Thoracic aorta (tissue), 2 donors: ENCODE measurements at regions not wholly inside any gene's neighbourhood (a gene's known extent, or its start where the extent isn't known, plus 50 kb on each side); places are given as distances from the start of the nearest gene placed in this dataset.

Experiments
- ATAC-seq: fragments of 150-250 bp; one replicate; pipeline ENCODE4 v1.8.0; 2017; ENCODE audit warnings: low read depth; ENCODE audit not compliant: insufficient number of reproducible peaks, low FRiP score
- DNase-seq: peaks from one replicate; pipeline ENCODE4 v3.0.0-alpha.2; 2020; ENCODE audit warnings: low spot score
- H3K27ac ChIP-seq, 2 donors: fragments of 200-600 bp; sonication (generic); 1 replicate in 1 of 2; 2 replicates in 1 of 2; pipeline ENCODE4 v1.5.1; 2016; ENCODE audit warnings: mild to moderate bottlenecking in 2 of 2, moderate library complexity in 2 of 2
- H3K27me3 ChIP-seq: fragments of 200-600 bp; sonication (generic); replicated peaks from 2 replicates; pipeline ENCODE4 v1.6.0; 2016; ENCODE audit warnings: mild to moderate bottlenecking; ENCODE audit not compliant: insufficient read depth
- H3K36me3 ChIP-seq: fragments of 200-600 bp; sonication (generic); one replicate; pipeline ENCODE4 v1.5.1; 2016
- H3K4me1 ChIP-seq, 2 donors: fragments of 200-600 bp; sonication (generic); 1 replicate in 1 of 2; 2 replicates in 1 of 2; pipeline versions ENCODE4 v1.5.1 to v1.6.0; 2016; ENCODE audit warnings: low read depth in 2 of 2, mild to moderate bottlenecking in 1 of 2; ENCODE audit not compliant: control insufficient read depth in 1 of 2
- H3K4me3 ChIP-seq: fragments of 200-600 bp; sonication (generic); 2 replicates; pipeline ENCODE4 v1.5.1; 2016; ENCODE audit warnings: mild to moderate bottlenecking
- H3K9me3 ChIP-seq: fragments of 200-600 bp; sonication (generic); 2 replicates; pipeline ENCODE4 v1.5.1; 2016
- CTCF ChIP-seq: fragments of 200-600 bp; sonication (generic); IDR thresholded peaks from one replicate; pipeline ENCODE4 v1.5.1; 2019; ENCODE audit warnings: antibody characterized with exemption

- H3K9me3 ChIP-seq, result no peaks in the 10 kb centered on the region
- H3K36me3 ChIP-seq, result no peaks in the 10 kb centered on the region
- peaks cover 10 to 61% of the 10 kb centered on the region in 2 donors for H3K4me1 ChIP-seq
- no peak overlapping the region for H3K4me3 ChIP-seq
- no peak for TF ChIP-seq CTCF
- H3K27ac ChIP-seq, result peak overlapping the region in 1 of 2 donors; percentile 90
- DNase-seq (no peak), ATAC-seq (no peak)
- H3K27me3 ChIP-seq, result no peaks in the 10 kb centered on the region
These were observed 202.8 kb upstream of the SVIL start for GRCh38 chr10:29837586-29837985.

GRCh38 chr10:29836396-29836795 is 201.6 kb upstream of the SVIL start:
- no peak for ATAC-seq
- H3K4me3 ChIP-seq, result no peak overlapping the region
- TF ChIP-seq CTCF, result no peak
- no peaks in the 10 kb centered on the region for H3K9me3 ChIP-seq
- no peaks in the 10 kb centered on the region for H3K27me3 ChIP-seq
- H3K27ac ChIP-seq, result no peak overlapping the region
- DNase-seq, result no peak
- H3K4me1 ChIP-seq, result peaks cover 6 to 49% of the 10 kb centered on the region in 2 donors
- no peaks in the 10 kb centered on the region for H3K36me3 ChIP-seq

GRCh38 chr10:29835055-29835454 is 200.3 kb upstream of the SVIL start:
- Histone ChIP-seq H3K4me1 (peaks cover 0 to 36% of the 10 kb centered on the region in 2 donors), H3K27me3 (no peaks in the 10 kb centered on the region), H3K36me3 (no peaks in the 10 kb centered on the region), H3K27ac (no peak overlapping the region), H3K9me3 (no peaks in the 10 kb centered on the region), H3K4me3 (no peak overlapping the region)
- no peak for TF ChIP-seq CTCF
- DNase-seq, result no peak
- ATAC-seq, result no peak

GRCh38 chr10:29830531-29831512 is 196.1 kb upstream of the SVIL start:
- no peak overlapping the region for H3K27ac ChIP-seq
- peaks cover 0 to 10% of the 10 kb centered on the region in 2 donors for H3K4me1 ChIP-seq

More at GRCh38 chr10:29830531-29831512, 196.1 kb upstream of the SVIL start:
- Histone ChIP-seq H3K27me3 (no peaks in the 10 kb centered on the region), H3K4me3 (no peak overlapping the region), H3K36me3 (no peaks in the 10 kb centered on the region), H3K9me3 (no peaks in the 10 kb centered on the region)
- DNase-seq, result no peak
- ATAC-seq, result no peak
- no peak for TF ChIP-seq CTCF
